NCI-H510A (cell line): ENCODE measurements at regions not wholly inside any gene's neighbourhood (a gene's known extent, or its start where the extent isn't known, plus 50 kb on each side); places are given as distances from the start of the nearest gene placed in this dataset.
"Not testable (repeated sequence)": the region's sequence is repeated elsewhere in the genome, so short reads cannot be mapped to it uniquely, and the experiment has no call there.

Experiments
- DNase-seq: peaks from one replicate; lab custom pipeline; 2025; lab: John Stamatoyannopoulos, UW

GRCh38 chr9:95785209-95785608, 90.3 kb upstream of the ERCC6L2 start:
- DNase-seq, result no peak

- DNase-seq, result no peak
Measured at GRCh38 chr9:95784318-95784717, 91.2 kb upstream of the ERCC6L2 start.

GRCh38 chr9:95783426-95783975, 92.0 kb upstream of the ERCC6L2 start:
- DNase-seq, result no peak

- DNase-seq, result no peak
Measured at GRCh38 chr9:95780751-95781150, 94.7 kb upstream of the ERCC6L2 start.

- no peak for DNase-seq
Measured at GRCh38 chr9:95780121-95780520, 95.4 kb upstream of the ERCC6L2 start.

- DNase-seq, result not testable (repeated sequence)
Measured at GRCh38 chr9:95779597-95779996, 95.9 kb upstream of the ERCC6L2 start.

- no peak for DNase-seq
Measured at GRCh38 chr9:95778957-95779356, 96.5 kb upstream of the ERCC6L2 start.

GRCh38 chr9:95777136-95777535, 98.4 kb upstream of the ERCC6L2 start:
- DNase-seq, result no peak

GRCh38 chr9:95776176-95776575, 99.3 kb upstream of the ERCC6L2 start:
- DNase-seq, result no peak

- DNase-seq, result no peak
Measured at GRCh38 chr9:95775191-95775590, 100.3 kb upstream of the ERCC6L2 start.

- no peak for DNase-seq
Measured at GRCh38 chr9:95773053-95773418, 102.5 kb upstream of the ERCC6L2 start.

- peak; percentile 29 for DNase-seq
Measured at GRCh38 chr9:95772320-95773052, 103.0 kb upstream of the ERCC6L2 start.

- DNase-seq, result no peak
Measured at GRCh38 chr9:95771556-95772246, 103.8 kb upstream of the ERCC6L2 start.

GRCh38 chr9:95770653-95771131, 104.8 kb upstream of the ERCC6L2 start:
- DNase-seq, result no peak

GRCh38 chr9:95769909-95770433, 105.5 kb upstream of the ERCC6L2 start:
- no peak for DNase-seq

GRCh38 chr9:95769473-95769872, 106.0 kb upstream of the ERCC6L2 start:
- no peak for DNase-seq

- DNase-seq, result no peak
Measured at GRCh38 chr9:95766906-95767305, 108.6 kb upstream of the ERCC6L2 start.

GRCh38 chr9:95764533-95765319, 110.8 kb upstream of the ERCC6L2 start:
- peak; percentile 13 for DNase-seq

- no peak for DNase-seq
Measured at GRCh38 chr9:95763983-95764382, 111.5 kb upstream of the ERCC6L2 start.

- DNase-seq, result no peak
Measured at GRCh38 chr9:95763006-95763405, 112.5 kb upstream of the ERCC6L2 start.

- no peak for DNase-seq
Measured at GRCh38 chr9:95762322-95762721, 113.2 kb upstream of the ERCC6L2 start.

GRCh38 chr9:95760791-95761190, 114.7 kb upstream of the ERCC6L2 start:
- DNase-seq, result no peak
